ENCODE measurements at regions not wholly inside any gene's neighbourhood (a gene's known extent, or its start where the extent isn't known, plus 50 kb on each side); places are given as distances from the start of the nearest gene placed in this dataset.
"Not testable (repeated sequence)": the region's sequence is repeated elsewhere in the genome, so short reads cannot be mapped to it uniquely, and the experiment has no call there.

DNA sequence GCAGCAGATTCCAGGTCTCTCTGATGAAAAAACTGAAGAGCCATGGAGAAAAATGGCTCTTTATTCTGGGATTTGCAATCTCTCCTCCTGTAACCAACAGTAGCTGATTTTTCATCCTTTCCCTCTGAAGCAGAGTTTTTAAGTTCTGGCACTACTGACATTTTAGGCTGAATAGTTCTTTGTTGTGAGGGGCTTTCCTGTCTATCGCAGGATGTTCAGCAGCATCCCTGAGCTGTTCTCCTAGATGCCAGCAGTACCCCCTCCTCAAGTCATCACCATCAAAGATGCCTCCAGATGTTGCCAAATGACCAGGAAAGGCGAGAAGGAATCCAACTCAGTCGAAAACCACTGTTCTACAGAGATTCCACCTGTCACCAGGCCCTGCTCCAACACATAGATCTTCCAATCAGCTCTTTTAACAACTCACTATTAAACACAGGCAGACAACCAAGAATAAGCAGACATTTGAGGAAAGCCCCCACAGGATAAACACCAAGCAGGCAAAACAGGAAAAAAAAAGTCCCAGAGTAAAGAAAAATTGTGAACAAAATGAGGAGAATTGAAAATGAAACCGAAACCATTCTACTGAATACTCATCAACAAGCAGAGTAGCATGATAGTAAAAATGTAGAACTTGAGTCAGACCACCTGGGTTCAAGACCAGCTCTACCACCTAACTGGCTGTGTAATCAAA is 124.8 kb downstream of the MPP7 start:
- Mint-ChIP-seq H3K4me3 (ENCODE audit: low read depth) (no peak overlapping the region), H3K27ac (no peak overlapping the region), H3K4me1 (ENCODE audit: low read depth) (no peaks in the 10 kb centered on the region), H3K9me3 (ENCODE audit: low read depth) (no peaks in the 10 kb centered on the region), H3K36me3 (ENCODE audit: insufficient read depth) (no peaks in the 10 kb centered on the region), H3K27me3 (no peaks in the 10 kb centered on the region)
- TF ChIP-seq, protein P1, sequence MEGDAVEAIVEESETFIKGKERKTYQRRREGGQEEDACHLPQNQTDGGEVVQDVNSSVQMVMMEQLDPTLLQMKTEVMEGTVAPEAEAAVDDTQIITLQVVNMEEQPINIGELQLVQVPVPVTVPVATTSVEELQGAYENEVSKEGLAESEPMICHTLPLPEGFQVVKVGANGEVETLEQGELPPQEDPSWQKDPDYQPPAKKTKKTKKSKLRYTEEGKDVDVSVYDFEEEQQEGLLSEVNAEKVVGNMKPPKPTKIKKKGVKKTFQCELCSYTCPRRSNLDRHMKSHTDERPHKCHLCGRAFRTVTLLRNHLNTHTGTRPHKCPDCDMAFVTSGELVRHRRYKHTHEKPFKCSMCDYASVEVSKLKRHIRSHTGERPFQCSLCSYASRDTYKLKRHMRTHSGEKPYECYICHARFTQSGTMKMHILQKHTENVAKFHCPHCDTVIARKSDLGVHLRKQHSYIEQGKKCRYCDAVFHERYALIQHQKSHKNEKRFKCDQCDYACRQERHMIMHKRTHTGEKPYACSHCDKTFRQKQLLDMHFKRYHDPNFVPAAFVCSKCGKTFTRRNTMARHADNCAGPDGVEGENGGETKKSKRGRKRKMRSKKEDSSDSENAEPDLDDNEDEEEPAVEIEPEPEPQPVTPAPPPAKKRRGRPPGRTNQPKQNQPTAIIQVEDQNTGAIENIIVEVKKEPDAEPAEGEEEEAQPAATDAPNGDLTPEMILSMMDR (IDR thresholded peaks at IDR 0.05; ENCODE audit: unreplicated experiment), result no peak
- DNase-seq (ENCODE audit: low spot score, unreplicated experiment), result no peak

DNA sequence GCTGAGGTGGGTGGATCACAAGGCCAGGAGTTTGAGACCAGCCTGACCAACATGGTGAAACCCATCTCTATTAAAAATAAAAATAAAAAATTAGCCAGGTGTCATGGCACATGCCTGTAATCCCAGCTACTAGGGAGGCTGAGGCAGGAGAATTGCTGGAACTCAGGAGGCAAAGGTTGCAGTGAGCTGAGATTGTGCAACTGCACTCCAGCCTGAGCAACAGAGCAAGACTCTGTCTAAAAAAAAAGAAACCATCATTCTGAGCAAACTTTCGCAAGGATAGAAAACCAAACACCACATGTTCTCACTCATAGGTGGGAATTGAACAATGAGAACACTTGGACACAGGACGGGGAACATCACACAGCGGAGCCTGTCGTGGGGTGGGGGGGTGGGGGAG is 126.4 kb downstream of the MPP7 start:
- not testable (repeated sequence) for H3K4me1 Mint-ChIP-seq (ENCODE audit: low read depth); H3K27me3 Mint-ChIP-seq; H3K9me3 Mint-ChIP-seq (ENCODE audit: low read depth); H3K27ac Mint-ChIP-seq; H3K36me3 Mint-ChIP-seq (ENCODE audit: insufficient read depth); H3K4me3 Mint-ChIP-seq (ENCODE audit: low read depth); DNase-seq (ENCODE audit: low spot score, unreplicated experiment)

DNA sequence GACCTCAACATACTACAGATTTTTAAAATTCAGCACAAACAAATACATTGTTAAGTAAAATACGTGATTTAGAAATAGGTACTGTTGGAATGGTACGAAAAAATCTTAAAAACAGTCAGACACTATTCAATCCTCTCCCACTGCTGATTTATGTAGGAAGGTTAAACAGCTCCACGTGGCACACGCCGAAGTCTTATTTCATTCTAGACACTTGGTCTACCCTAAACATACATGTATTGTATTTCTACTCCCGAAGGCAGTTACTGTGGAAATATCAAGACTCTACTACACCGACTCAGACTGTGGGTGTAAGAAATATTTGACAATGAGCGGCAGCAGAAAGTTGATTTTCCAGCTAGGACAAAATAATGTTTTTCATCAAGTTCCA is 130.6 kb downstream of the MPP7 start:
- H3K4me1 Mint-ChIP-seq (ENCODE audit: low read depth), result no peaks in the 10 kb centered on the region
- no peaks in the 10 kb centered on the region for H3K27me3 Mint-ChIP-seq
- H3K9me3 Mint-ChIP-seq (ENCODE audit: low read depth), result peaks cover 4% of the 10 kb centered on the region
- H3K4me3 Mint-ChIP-seq (ENCODE audit: low read depth), result no peak overlapping the region
- no peak for DNase-seq (ENCODE audit: low spot score, unreplicated experiment)
- no peak overlapping the region for H3K27ac Mint-ChIP-seq
- TF ChIP-seq, protein P1 (IDR thresholded peaks at IDR 0.05; ENCODE audit: unreplicated experiment), result no peak
- H3K36me3 Mint-ChIP-seq (ENCODE audit: insufficient read depth), result peaks cover 5% of the 10 kb centered on the region

DNA sequence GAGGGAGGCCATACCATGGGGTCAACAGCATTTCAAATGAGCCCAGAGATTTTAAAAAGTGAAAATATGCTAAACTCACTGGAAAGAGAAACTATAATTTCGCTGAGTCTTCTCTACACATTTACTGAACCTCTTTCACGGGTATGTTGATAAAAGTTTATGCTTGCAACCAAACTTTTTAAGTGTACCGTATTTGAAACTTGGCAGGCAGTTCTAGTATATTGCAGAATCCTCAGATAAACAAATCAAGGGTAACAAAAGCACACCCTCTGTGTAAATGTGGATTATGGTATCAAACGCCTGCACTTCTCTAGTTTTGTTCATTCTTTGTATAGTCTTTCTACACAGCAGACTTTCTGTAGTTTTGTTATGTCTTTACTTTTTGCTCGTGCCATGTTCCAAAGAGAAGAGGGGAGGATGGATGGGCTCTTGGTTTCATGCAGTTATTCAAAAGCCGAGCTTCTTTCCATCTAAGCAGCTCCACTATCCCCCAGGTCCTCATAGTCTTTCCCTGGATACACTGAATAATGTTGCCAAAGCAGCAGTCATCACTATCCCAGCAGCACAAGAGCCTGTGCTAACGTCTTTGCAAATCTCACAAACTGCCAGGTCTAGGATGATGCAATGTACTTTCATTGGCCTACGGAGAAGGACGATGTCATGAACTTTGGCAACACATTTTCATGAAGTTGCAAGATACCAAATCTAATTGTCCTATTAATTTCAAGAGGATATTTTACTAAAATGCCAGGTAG is 131.2 kb downstream of the MPP7 start:
- Mint-ChIP-seq H3K4me1 (ENCODE audit: low read depth) (no peaks in the 10 kb centered on the region), H3K27me3 (no peaks in the 10 kb centered on the region), H3K36me3 (ENCODE audit: insufficient read depth) (peaks cover 5% of the 10 kb centered on the region), H3K4me3 (ENCODE audit: low read depth) (no peak overlapping the region), H3K27ac (no peak overlapping the region), H3K9me3 (ENCODE audit: low read depth) (peaks cover 4% of the 10 kb centered on the region)
- DNase-seq (ENCODE audit: low spot score, unreplicated experiment), result no peak
- TF ChIP-seq, protein P1 (IDR thresholded peaks at IDR 0.05; ENCODE audit: unreplicated experiment), result no peak

DNA sequence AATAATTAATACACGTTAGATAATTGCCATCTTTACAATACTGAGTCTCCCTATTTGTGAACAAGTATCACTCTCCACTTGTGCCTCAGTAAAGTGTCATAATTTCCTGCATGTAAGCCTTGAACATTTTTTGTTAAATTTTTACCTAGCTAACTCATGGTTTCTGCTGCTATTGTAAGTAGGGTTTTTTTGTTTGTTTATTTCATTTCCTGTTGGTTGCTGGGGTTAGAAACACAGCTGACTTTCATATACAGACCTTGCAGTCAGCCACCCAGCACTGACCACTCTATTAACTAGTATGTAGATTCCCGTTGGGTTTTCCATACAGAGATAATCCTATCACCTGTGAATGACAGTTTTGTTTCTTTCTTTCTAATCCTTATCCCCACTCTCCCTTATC is 133.3 kb downstream of the MPP7 start:
- Mint-ChIP-seq H3K36me3 (ENCODE audit: insufficient read depth) (peaks cover 5% of the 10 kb centered on the region), H3K27me3 (no peaks in the 10 kb centered on the region), H3K4me3 (ENCODE audit: low read depth) (no peak overlapping the region), H3K4me1 (ENCODE audit: low read depth) (no peaks in the 10 kb centered on the region), H3K27ac (no peak overlapping the region), H3K9me3 (ENCODE audit: low read depth) (peaks cover 4% of the 10 kb centered on the region)
- no peak for DNase-seq (ENCODE audit: low spot score, unreplicated experiment)
- TF ChIP-seq, protein P1 (IDR thresholded peaks at IDR 0.05; ENCODE audit: unreplicated experiment), result no peak

All from progenitor cell of endocrine pancreas (in vitro differentiated cells).